ENCODE measurements at regions not wholly inside any gene's neighbourhood (a gene's known extent, or its start where the extent isn't known, plus 50 kb on each side); places are given as distances from the start of the nearest gene placed in this dataset.
A peak's percentile ranks its signal among the peaks of the same experiment; 100 is the strongest.
"Not testable (repeated sequence)": the region's sequence is repeated elsewhere in the genome, so short reads cannot be mapped to it uniquely, and the experiment has no call there.

DNA sequence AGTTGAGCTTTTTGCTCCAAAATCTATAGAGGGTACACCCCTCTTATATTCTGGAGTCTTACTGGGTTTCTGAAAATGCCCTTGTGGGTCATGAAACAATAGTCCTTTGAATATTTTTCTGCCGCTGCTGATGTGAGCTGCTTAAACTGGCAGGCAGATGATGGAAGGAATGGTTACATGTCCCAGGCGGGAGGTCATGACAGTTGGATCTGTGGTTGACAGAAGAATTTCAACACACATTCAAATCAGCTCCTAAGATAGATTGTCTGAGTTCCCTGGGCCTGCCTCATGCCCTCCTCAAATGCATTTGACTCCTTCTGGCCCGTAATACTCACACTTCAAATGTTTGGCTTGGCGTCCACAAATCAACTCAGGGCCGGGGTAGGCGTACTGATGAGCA lies 105.0 kb upstream of the IKBKE start:
- not testable (repeated sequence) for DNase-seq

DNA sequence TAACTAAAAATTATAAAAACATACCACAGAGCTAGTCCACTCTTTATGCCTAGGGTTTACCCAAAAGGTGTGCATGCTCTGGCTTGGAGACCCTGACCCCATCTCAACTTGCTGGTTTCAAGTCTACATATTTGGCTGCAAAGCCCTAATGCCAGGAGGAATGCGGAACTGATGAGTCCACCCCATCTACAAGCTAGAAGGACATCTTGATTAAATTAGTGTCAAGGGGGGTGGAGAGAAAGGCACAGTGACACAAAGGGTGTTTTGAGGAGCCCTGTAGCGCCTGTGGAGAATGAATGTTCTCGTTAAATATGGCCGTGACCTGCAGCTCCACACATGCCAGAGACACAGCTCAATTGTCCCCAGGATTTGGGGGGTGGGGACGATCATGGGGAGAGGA lies 104.1 kb upstream of the IKBKE start:
- not testable (repeated sequence) for DNase-seq

DNA sequence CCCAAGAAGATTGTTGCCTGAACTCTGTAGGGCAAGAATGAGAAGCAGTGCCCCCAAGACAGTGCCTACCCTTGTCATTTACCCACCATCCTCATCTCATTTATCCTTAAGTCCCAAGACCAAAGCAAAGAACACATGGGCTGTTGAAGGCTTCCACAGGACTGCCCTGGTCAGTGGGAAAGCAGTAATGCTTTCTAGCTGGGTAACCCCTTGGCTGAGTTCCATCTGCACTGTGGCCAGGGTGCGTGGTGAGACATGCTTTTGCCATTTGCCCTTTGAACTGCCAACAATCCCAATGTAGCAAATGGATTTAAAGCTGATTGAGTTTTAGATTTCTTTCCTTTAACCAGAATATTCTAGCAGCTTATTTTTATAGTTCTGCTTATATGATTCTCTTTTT lies 103.5 kb upstream of the IKBKE start:
- not testable (repeated sequence) for DNase-seq

DNA sequence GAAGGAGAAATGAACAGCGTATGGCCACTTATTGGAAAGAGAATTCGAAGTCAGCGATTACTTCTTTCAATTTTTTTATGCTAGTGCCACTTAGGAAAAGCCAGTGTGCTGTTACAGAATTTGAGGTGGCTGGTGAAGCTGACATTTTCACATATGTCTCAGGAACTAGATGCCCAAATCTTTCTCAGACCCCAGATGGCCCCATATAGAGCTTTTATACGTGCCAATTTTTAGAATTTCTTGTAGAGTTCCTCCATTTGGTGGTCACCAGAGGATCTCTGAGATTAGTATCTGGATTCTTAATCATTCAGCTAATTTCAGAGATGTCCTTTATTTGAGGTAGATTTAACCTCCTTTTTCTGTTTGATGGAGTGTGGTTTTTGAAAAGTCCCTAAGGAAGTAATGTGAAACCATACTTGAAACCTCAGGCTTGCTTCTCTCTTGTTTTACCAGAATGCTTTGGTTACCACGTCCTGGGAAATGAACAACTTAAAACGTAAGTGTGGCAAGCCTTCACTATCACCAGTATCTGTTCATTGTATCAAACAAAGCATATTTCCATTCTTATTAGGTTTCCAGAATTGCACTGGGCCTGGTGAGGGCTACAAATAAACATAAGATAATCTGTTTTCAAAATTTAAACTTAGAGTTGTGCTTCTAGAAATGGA lies 102.2 kb upstream of the IKBKE start:
- not testable (repeated sequence) for DNase-seq

DNA sequence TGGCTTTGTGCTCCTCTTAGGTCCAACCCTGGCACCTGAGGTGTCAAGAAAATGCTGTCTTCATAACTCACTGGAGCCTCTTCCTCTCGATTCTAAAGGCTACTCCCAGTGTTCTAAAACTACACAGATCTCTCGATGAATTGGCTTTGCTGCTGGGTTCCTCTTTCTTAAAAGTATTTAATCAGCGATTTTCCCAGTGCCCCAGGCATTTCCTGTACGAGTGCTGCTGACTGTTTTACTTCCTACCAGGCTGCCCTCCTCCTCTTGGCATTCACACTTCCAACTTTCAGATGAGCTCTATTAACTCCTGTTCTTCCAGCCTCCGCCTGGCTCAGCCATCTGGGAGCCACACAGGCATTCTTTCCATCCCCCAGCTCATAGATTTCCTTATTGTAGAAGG lies 95.6 kb upstream of the IKBKE start:
- DNase-seq: not testable (repeated sequence)

DNA sequence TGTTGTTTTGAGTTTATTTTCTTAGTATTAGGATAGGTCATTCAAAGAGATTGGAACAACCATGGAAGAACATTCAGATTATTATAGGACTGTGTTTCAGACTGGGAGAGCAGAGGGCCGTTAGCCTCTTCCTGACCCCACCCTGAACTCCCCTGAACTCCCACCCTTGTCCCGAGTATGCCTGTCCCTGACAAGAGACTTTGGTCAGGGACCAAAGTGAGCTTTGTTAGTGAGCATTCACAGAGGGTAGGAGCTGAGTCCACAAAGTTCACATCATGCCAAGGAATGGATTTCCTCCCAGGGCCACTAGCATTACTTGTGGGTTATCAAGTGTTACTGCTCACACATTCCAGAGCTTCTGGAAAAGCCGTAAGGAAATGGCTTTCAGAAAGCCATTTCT lies 94.7 kb upstream of the IKBKE start:
- DNase-seq: not testable (repeated sequence)

DNA sequence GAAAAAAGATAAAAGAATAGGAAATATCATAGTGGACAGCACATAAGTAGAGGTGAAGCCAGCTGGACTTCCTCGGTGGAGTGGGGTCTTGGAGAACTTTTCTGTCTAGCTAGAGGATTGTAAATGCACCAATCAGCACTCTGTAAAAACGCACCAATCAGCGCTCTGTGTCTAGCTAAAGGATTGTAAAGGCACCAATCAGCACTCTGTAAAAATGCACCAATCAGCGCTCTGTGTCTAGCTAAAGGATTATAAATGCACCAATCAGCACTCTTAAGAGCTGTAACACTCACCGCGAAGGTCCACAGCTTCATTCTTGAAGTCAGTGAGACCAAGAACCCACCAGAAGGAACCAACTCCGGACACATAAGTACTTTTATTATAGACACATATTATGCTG lies 91.8 kb upstream of the IKBKE start:
- not testable (repeated sequence) for DNase-seq

DNA sequence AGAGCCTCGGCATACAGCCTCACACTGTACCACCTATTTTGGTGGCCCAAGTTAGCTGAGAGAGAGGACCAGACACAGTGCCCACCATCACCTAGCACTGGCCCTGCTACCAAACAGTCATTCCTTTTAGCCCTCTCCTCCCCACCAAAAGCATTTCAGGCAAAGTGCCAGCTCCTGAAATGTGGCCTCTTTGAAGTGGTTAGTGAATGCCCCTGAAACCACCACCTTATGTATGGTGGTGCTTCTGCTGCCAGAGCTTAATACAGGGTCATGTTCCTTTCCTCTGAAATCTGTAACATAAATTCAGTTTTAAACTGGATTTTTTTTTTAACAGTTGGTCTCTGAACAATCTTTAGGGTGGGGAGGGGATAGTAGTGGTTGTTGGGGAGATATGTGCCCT lies 91.0 kb upstream of the IKBKE start:
- DNase-seq: not testable (repeated sequence)

DNA sequence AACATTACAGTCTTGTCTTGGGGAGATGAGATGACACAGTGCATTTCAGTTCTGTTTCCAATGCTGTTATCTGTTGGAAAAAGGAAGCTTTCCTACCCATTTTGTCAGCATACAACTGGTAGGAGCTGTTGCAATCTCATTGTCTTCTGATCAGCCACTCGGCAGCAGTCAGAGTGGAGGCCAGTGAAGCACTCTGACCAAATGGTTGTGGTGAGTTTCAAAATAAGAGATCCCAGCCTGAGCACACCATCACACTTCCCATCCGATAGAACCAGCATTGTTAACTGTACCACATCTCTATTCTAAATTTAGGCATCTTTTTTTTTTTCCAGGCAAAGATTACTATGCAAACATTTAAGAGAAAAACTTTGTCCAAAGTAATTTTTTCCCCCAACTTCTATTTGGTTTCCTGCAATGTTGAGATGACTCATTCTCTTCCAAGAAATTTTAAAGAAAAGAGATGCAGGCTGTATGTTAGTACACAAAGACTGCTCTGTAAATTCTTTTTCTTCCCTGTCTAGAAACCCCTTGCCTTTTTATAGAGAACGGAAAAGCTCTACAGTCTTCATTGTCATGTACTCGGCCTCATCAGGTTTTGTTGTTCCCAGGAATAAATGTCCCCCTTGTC lies 90.0 kb upstream of the IKBKE start:
- not testable (repeated sequence) for DNase-seq

DNA sequence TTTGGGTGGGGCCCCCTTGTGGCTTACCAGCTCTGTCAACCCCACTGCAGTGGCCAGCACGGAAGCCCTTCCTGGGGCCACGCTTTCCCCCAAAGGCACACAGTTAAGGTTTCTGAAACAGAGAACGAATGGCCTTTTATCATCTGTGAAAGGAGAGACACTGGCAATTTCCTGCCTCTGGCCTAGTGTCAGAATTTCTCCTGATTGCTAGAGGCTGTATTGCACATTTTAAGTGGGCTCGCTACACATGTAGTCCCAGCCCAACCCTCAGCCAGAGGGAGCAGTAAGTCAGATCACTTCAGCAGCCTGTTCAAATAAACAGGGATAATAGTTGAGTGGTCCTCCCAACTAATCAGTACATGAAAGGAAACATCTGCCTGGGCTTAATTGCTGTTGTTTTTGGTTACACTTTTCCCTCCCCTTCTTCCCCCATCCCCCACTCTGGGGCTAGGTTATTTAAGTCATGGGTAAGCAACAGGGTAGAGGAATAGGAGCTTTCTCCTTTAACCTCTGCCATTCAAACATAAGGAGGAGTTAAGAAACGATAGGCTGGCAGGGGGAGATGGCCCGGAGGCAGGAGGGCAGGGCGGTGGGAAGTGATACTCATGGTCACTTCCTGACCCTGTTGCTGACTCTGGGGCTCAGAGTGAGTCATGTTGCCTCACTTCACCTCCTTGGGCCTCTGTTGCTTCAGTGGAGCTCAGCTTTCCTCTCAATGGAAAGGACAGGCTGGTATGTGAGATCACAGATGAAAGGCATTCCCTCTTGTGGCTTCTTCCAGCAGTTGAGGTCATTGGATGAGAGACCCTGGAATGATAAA lies 89.3 kb upstream of the IKBKE start:
- DNase-seq: peak; percentile 0

DNA sequence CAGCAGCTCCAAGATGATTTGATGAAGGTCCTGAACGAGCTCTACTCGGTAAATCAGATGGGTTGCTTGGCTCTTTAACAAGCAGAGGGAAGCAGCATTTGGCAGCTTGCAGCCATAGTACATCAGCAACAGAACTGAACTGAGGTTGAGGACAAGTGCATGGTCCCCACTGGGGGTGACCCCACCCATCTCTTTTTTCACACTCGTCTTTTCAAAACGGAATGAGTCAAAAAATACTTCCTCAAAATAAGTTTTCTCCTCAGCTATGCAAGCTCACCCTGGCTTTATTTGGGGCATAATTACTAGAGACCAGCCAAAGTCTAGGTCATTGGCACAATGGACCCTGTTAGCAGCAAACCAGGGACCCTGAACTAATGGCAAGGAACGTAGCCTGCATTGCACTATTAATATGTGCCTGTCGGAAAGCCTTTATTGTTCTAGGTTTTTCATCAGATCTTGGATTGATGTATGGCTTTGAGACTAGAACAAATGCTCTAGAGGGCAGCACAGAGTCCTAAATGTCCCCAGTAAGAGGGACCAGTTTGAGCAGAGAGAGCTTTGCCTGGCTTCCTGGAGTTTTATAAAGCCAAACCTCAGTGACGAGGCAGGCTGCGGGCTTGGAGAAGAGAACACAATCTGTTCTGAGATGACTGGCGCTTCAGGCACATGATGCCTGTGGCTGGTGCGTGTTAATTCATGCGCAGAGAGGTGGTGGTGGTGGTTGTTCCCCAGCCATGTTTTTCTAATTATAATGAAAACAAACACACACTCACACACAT lies 86.1 kb upstream of the IKBKE start:
- peak; percentile 3 for DNase-seq

DNA sequence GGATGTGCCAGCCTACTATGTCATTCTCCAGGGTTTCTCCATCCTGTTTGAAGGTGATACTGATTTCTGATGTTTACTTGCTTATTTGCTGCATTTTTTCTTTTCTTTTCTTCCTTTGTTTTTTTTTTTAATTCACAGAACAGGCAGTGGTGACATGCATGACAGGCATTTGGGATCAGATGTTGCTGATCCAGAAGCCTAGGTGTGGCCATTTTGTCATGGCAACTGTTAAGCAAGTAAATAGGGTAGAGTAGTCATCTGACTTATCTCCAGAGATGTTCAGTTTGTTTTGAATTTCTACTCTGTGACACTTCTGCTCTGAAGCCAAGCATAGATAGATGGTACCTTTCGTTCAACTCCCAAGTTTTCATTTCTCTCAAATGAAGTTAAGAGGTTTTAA lies 85.4 kb upstream of the IKBKE start:
- not testable (repeated sequence) for DNase-seq

DNA sequence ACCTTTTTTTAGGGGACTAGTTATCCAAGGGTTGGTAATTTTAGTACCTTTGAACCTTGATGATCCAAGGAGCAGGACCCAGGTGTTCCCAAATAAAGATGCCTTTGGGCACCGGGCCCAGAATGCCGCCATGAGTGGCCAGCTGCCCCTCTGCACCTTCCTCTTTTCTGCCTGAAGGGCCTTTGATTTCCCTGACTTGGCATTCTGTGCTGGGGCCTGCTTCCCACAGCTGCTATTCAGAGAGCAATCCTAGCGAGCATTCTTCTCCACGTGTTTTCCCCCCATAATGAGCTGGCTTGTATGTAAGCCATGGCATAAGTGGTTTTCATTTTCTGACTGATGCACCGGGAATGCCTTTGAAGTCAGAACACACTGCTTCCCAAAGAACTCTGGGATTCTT lies 82.6 kb upstream of the IKBKE start:
- not testable (repeated sequence) for DNase-seq

DNA sequence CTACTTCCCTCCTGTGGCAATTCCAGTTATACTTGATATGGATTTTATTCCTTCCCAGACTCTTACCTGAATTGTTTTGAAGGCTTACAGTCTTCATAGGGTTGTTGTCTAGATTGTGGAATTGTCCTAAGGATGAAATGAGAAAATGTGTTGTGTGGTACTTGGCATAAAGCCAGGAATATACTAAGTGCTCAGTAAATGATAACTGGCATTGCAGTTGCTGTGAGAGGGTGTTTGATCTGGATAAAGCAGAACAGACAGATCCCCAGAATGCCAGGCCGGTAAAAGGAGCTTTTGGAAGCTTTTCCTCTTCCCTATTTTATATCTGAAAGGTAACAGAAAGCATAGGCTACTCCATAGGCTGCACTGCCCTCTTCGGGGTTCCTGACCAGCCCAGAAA lies 78.4 kb upstream of the IKBKE start:
- not testable (repeated sequence) for DNase-seq

DNA sequence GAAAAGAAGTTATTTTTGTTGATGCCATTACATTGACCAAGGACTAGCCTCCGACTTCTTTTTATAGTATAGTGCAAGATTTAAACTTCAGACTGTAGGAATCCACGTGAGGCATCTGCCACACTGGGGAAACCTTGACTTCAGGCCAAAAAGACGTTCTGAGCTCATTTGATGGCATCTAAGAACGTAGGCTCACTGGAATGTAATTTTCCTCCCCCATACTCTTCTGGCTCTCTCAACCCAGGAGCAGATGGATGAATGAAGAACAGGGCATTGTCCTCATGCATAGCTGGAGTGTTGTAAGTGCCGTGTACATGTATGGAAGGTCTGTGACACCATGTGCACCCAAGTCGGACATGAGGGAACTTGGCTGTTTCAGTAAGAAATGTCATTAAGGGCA lies 72.8 kb upstream of the IKBKE start:
- DNase-seq: not testable (repeated sequence)

DNA sequence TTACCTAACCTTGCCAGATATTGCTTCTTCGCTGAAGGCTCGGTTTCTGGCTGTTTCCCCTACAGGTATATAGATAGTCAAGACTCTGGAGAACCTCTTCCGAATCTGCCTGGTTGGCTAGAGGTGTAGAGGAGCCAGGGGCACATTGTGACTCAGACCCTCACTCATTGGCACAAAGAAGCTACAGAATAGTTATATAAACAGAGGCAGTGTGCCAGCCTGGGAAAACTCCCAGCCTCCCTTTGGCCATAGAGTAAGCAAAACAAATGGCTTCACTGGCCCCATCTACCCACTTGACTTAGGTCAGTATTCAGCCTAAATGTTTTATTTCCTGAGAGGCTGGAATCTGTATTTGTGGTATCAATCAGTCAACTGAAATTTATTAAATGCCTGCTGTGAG lies 72.0 kb upstream of the IKBKE start:
- not testable (repeated sequence) for DNase-seq

DNA sequence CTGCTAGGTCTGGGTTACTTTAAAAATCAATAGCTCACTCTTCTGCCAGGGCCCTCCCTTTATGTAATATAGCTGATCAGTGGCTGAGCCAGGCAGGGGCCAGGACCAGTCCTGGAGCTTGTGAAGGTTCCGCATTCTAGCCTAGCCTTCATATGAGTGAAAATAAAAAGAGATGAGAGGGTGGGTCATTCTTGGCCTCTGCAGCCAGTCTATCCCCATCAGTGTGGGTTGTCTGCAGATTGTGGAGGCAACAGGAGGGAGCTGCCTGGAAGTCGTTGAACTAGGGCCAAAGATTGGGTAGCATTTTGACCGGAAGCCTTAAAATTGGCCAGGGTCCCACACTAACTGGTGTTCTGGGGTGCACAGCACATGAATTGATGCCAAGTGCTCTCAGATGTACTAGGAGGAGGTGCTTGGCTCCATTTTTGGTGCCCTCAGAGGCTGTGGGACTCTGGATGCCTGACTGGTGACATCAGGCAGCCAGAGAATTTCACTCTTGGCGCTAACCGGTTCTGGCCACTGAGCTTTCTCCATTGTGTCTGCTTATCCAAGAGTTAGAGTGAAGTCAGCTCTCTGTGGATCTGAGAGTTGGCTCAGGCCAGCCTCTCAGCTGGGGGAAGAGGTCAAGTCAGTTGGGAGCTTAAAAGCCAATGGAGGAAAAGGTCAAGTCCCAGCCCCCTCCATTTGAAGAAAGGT lies 66.5 kb upstream of the IKBKE start:
- not testable (repeated sequence) for DNase-seq

DNA sequence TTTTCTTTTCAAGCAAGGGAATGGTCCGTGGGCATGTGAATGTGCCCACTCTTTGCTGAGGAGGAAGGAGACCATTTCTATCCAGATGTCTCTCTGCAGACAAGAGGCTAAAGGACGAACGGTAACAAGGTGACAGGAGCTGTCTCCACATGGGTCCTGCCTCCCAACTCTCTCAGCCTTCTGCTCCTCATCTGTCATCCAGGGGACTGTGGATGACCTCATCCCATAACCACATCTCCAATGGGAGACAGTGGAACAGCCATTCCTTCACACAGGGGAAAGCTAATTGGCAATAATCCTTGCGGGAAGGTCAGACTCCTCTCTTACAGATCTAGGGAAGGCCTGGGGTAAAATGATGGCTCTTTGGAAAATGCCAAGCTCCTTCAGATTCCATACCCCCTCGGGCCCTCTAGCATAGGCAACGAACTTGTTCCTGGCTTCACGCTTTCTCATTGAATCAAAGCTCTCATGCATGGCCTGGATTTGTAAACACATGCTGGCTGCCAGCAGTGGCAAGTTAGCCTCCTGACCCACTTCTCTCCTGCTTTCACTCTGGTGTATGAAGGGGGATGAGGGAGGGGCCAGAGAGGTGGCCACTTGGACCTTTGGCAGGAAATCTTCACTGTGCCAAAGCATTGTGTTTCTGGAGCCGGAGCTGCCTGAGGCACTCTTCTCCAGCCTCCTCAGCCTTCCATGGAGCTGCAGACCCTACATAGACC lies 65.8 kb upstream of the IKBKE start:
- DNase-seq: not testable (repeated sequence)

DNA sequence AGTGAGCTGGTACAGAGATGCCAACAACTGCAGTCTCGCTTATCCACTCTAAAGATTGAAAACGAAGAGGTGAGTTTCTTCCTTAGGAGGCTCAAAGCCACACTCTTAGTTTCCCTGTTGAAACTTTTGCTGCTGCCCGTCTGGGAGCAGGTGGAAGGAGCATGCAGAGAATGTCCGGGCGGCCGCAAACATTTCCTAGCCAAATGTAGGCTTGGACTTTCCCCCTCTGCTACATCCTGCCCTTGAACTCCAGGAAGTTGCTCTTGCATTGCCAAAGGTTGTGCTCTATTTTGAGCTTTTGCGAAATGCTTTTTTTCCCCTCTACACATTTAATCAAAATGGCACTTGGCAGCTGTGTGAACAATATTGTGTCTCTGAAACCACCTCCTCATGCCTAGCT lies 65.0 kb upstream of the IKBKE start:
- not testable (repeated sequence) for DNase-seq

DNA sequence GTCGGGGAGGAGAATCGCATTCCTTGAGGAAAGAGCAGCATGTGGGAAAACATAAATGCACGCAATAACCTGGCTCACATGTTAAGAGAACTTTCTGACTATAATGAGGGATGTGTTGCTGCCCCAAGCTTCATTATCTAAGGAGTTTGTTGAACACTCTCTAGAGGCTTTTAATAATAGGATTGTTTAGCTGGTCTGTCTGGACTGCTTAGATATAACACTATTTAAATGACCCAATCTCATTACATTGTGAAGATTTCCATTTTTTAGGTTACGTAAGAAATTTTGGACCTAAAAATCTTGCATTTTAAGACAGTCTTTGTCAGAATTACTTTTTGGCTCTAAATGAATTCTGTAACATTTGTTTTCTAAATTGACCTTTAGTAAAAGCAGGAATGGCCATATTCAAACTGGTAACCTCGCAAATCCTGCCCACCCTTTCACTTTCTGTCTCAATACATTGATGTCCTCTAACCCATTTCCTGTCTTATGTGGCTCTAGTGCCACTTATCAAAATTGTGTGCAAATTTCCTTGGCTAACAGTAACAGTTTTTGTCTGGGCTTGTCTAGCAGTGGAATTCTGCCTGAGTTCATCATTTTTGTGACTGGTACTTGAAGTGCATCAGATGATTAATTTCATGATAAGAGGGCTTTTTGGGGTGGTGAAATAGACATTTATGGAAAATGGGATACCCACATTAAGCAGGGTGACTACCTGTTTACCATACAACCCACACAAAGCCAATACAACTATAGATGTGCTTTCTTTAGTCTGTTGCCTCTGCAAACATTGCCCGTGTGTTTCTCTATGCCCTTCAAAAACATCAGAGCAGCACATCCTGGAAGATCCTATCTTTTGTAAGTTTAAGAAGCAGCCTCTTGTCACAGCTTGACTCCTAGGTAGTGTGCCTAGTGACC lies 61.6 kb upstream of the IKBKE start:
- DNase-seq: not testable (repeated sequence)

DNA sequence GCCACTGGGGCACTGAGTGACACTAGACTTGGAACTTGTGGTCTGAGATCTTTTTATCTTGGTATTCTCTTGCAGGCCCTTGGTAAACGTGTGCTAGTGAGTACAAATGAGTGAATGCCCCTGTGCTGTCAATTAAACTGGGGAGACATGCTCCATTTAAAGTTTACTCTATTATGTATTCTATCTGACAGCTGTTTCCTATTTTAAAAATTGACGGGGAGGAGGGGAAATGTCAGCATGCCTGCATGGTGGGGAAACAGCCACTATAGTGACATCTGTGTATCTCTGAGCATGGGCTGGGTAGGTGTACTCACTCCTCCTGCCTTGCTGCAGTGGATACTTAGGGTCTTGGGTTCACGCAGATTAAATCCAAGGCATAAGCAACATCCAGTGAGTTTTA lies 59.0 kb upstream of the IKBKE start:
- no peak for DNase-seq
